ENCODE measurements at regions not wholly inside any gene's neighbourhood (a gene's known extent, or its start where the extent isn't known, plus 50 kb on each side); places are given as distances from the start of the nearest gene placed in this dataset.

DNA sequence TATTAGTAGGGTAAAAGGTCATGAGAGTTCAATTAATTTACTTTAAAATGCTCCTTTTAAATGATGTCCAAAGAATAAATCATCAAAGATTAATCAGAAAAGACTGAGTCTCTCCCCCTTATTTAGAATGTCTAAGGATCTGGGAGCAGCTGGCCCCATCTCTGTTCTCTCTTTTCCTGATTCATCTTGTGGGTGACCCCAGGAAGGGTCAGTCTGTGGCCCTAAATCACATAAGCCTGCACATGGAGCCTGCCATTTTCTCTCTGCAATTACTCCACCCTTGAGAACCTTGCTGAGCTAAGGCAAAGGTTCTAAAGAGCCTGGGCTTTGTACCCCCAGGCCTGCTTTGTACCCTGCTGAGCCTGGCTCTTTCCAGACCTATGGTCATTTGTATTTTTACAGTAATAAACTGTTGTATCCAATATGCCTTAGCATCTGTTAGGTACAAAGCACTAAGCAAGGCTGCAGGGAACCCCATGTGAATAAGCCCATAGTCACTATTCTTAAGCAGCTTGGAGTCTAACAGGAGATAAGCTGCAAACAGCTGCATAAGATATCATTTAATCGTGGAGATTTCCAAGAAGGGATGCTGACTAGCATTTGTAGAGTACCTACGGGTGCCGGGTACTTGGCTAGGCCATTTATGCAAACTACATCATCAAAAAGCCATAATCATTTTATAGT lies 431.0 kb upstream of the MARCKS start:
- DNase-seq (ENCODE audit: low read depth in 6 of 9, low spot score in 9 of 9) = no peak
- H3K36me3 ChIP-seq (ENCODE audit: control insufficient read depth in 2 of 2, insufficient read depth in 2 of 2, low read length in 1 of 2) = no peaks in the 10 kb centered on the region
- WGBS = 96% methylated on average over 3 of the region's 3 CpGs
- no peaks in the 10 kb centered on the region for H3K9me3 ChIP-seq (ENCODE audit: control insufficient read depth in 2 of 2, insufficient read depth in 1 of 2, low read length in 1 of 2)
- H3K4me1 ChIP-seq (ENCODE audit: control insufficient read depth in 2 of 2, insufficient read depth in 2 of 2, low read length in 2 of 2) = no peaks in the 10 kb centered on the region
- no peak overlapping the region for H3K4me3 ChIP-seq (ENCODE audit: low read length in 2 of 2)
- H3K27ac ChIP-seq (ENCODE audit: low read depth in 1 of 2, low read length in 1 of 2) = no peak overlapping the region
- no peaks in the 10 kb centered on the region for H3K27me3 ChIP-seq (ENCODE audit: control insufficient read depth in 2 of 2, insufficient read depth in 1 of 2, low read length in 1 of 2)

DNA sequence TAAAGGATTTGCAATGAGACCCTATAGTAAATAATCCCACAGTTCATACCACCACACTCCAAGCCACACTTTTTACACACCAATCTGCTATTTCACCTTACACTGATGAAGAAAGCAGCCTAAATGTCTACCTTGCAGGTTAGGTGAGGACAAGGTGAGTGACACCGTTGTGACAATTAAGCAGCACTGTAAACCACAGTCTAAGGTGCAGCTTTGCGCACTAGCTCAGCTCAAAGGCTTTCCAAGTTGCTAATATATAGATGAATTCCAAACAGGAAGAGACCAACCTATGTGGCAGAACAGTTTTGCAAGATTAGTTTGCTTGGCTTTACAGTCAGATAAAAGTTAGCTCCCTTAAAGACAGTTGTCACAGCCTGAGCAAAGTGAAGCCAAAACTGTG lies 429.5 kb upstream of the MARCKS start:
- H3K4me3 ChIP-seq (ENCODE audit: low read length in 2 of 2) = no peak overlapping the region
- no peaks in the 10 kb centered on the region for H3K9me3 ChIP-seq (ENCODE audit: control insufficient read depth in 2 of 2, insufficient read depth in 1 of 2, low read length in 1 of 2)
- H3K27ac ChIP-seq (ENCODE audit: low read depth in 1 of 2, low read length in 1 of 2) = no peak overlapping the region
- H3K27me3 ChIP-seq (ENCODE audit: control insufficient read depth in 2 of 2, insufficient read depth in 1 of 2, low read length in 1 of 2) = no peaks in the 10 kb centered on the region
- 87% methylated on average over 2 of the region's 2 CpGs for WGBS
- H3K4me1 ChIP-seq (ENCODE audit: control insufficient read depth in 2 of 2, insufficient read depth in 2 of 2, low read length in 2 of 2) = no peaks in the 10 kb centered on the region
- DNase-seq (ENCODE audit: low read depth in 6 of 9, low spot score in 9 of 9) = no peak
- H3K36me3 ChIP-seq (ENCODE audit: control insufficient read depth in 2 of 2, insufficient read depth in 2 of 2, low read length in 1 of 2) = no peaks in the 10 kb centered on the region

DNA sequence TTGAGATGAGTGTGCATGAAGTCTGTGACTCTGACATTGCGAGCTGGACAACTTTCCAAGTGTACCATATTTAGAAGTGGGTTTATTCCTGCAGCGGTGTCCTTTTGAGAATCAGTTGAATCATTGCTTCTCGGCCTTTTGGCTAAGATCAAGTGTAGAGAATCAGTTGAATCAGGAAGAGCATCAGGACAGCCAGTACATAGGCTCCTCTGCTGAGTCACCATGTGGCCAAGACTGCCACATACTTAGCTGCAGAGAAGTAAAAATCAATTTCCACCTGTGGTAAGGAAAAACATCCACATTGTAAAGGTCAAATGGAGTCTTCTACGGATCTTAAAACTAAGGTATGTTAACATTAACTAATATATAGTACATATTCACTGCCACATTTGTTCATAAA lies 428.4 kb upstream of the MARCKS start:
- Histone ChIP-seq H3K4me1 (ENCODE audit: control insufficient read depth in 2 of 2, insufficient read depth in 2 of 2, low read length in 2 of 2) (no peaks in the 10 kb centered on the region), H3K27ac (ENCODE audit: low read depth in 1 of 2, low read length in 1 of 2) (no peak overlapping the region), H3K27me3 (ENCODE audit: control insufficient read depth in 2 of 2, insufficient read depth in 1 of 2, low read length in 1 of 2) (no peaks in the 10 kb centered on the region), H3K9me3 (ENCODE audit: control insufficient read depth in 2 of 2, insufficient read depth in 1 of 2, low read length in 1 of 2) (no peaks in the 10 kb centered on the region), H3K36me3 (ENCODE audit: control insufficient read depth in 2 of 2, insufficient read depth in 2 of 2, low read length in 1 of 2) (no peaks in the 10 kb centered on the region), H3K4me3 (ENCODE audit: low read length in 2 of 2) (no peak overlapping the region)
- no peak for DNase-seq (ENCODE audit: low read depth in 6 of 9, low spot score in 9 of 9)
- WGBS = 79% methylated on average over 4 of the region's 4 CpGs

DNA sequence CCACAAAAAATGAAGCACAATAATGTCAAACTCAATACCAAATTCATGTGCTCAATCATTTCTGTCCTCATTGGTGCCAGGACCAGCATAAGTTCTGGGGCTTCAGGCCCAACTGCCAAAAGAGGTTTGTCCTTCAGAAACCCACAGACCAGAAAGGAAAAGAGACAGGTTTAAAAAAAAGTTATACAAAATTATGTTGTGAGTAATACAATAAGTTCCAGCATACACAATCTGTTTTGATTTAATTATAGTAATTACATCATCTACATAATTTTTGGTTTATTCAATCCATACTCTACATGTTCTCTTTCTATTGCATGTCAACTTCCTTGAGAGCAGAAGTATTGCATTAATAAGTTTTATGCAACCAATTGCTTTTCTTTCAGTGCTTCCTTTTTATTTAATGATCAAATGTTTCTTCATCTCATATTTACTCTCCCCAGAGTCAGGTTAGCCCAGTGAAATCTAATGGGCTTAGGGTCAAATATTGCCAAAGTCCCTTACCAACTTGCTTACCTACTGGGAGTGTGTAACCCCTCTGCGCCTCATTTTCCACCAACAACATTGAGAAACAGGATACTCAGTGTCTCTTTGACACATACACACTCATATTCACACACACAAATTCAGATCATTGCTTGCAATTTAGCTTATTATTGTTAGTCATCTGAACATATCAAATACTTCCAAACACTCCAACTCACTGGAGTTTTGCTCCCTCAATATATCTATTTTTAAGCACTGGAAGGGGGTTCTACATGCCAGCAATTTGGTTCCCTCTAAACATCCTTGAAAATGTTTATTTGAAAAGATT lies 424.4 kb upstream of the MARCKS start:
- H3K9me3 ChIP-seq (ENCODE audit: control insufficient read depth in 2 of 2, insufficient read depth in 1 of 2, low read length in 1 of 2) = no peaks in the 10 kb centered on the region
- DNase-seq (ENCODE audit: low read depth in 6 of 9, low spot score in 9 of 9) = no peak
- H3K36me3 ChIP-seq (ENCODE audit: control insufficient read depth in 2 of 2, insufficient read depth in 2 of 2, low read length in 1 of 2) = no peaks in the 10 kb centered on the region
- H3K27ac ChIP-seq (ENCODE audit: low read depth in 1 of 2, low read length in 1 of 2) = no peak overlapping the region
- 94% methylated on average over 1 of the region's 1 CpG for WGBS
- no peaks in the 10 kb centered on the region for H3K4me1 ChIP-seq (ENCODE audit: control insufficient read depth in 2 of 2, insufficient read depth in 2 of 2, low read length in 2 of 2)
- H3K27me3 ChIP-seq (ENCODE audit: control insufficient read depth in 2 of 2, insufficient read depth in 1 of 2, low read length in 1 of 2) = no peaks in the 10 kb centered on the region
- H3K4me3 ChIP-seq (ENCODE audit: low read length in 2 of 2) = no peak overlapping the region

DNA sequence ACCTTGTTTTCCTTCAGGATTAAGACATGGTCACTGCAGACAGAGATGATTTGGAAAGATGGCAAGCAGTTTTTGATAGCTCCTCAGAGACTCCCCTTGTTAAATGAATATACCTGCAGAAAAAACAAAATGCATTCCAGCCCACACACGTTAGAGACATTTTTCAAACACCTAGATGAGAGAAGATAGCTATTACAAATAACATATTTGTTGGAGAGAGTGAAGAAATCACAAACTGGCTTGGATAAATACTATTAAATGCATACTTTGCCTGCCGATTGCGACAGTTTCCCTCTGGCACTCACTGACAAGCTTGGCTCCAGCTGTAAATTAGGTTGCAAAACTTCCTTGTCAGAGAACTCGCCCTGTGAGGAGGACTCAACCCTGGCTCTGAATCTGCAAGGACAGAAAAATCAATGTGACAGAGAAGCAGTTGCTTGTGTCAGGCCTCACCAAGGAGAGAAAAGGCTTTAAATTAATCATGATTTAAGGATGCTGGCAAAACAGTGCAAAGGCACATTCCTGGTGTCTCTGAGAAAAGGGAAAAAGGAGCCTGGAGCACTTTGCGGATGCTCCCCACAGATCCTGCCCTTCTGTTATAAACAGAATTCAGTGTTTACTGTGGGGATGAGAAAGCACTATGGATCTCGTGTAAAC lies 423.7 kb upstream of the MARCKS start:
- Histone ChIP-seq H3K9me3 (ENCODE audit: control insufficient read depth in 2 of 2, insufficient read depth in 1 of 2, low read length in 1 of 2) (no peaks in the 10 kb centered on the region), H3K27ac (ENCODE audit: low read depth in 1 of 2, low read length in 1 of 2) (no peak overlapping the region), H3K27me3 (ENCODE audit: control insufficient read depth in 2 of 2, insufficient read depth in 1 of 2, low read length in 1 of 2) (no peaks in the 10 kb centered on the region), H3K4me1 (ENCODE audit: control insufficient read depth in 2 of 2, insufficient read depth in 2 of 2, low read length in 2 of 2) (no peaks in the 10 kb centered on the region), H3K36me3 (ENCODE audit: control insufficient read depth in 2 of 2, insufficient read depth in 2 of 2, low read length in 1 of 2) (no peaks in the 10 kb centered on the region), H3K4me3 (ENCODE audit: low read length in 2 of 2) (no peak overlapping the region)
- DNase-seq (ENCODE audit: low read depth in 6 of 9, low spot score in 9 of 9) = no peak
- 67% methylated on average over 6 of the region's 6 CpGs for WGBS

DNA sequence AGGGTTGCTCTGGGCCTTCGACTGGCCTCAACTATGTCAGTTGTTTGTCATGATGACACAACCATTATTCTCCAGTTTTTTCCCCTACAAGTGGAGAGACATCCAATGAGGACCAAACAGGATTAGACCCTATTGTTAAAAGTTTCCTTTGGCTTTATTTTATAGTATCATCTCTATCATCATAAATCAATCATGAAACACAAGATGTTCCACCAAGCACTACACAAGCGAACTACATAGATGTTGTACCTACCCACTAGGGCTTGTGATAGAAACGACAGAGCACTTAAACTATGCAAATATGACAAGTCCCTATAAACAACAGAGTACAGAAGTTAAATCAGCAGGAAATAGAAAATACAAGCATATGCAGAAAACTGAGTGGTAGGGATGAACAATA lies 422.5 kb upstream of the MARCKS start:
- Histone ChIP-seq H3K36me3 (ENCODE audit: control insufficient read depth in 2 of 2, insufficient read depth in 2 of 2, low read length in 1 of 2) (no peaks in the 10 kb centered on the region), H3K9me3 (ENCODE audit: control insufficient read depth in 2 of 2, insufficient read depth in 1 of 2, low read length in 1 of 2) (no peaks in the 10 kb centered on the region), H3K27me3 (ENCODE audit: control insufficient read depth in 2 of 2, insufficient read depth in 1 of 2, low read length in 1 of 2) (no peaks in the 10 kb centered on the region), H3K4me3 (ENCODE audit: low read length in 2 of 2) (no peak overlapping the region), H3K4me1 (ENCODE audit: control insufficient read depth in 2 of 2, insufficient read depth in 2 of 2, low read length in 2 of 2) (no peaks in the 10 kb centered on the region), H3K27ac (ENCODE audit: low read depth in 1 of 2, low read length in 1 of 2) (no peak overlapping the region)
- DNase-seq (ENCODE audit: low read depth in 6 of 9, low spot score in 9 of 9) = no peak
- WGBS = 89% methylated on average over 3 of the region's 3 CpGs

DNA sequence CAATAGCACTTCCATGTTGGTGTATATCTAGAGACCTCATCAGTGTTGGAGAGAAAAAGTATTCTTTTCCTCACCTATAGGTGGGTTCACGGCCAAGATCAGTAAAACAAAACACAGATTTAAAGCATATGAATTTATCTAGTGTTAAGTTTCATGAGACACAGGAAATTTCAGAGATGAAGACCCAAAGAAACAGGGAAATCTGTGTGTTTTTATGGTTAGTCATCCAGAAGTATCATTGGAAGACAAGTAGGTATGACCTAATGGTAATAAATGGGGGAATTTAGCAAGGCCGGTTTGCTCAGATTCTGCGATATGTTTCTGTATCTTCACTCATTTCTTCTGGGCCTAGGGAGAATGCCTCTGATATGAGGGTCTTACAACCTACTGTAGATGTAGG lies 419.6 kb upstream of the MARCKS start:
- no peak for DNase-seq (ENCODE audit: low read depth in 6 of 9, low spot score in 9 of 9)
- Histone ChIP-seq H3K4me1 (ENCODE audit: control insufficient read depth in 2 of 2, insufficient read depth in 2 of 2, low read length in 2 of 2) (no peaks in the 10 kb centered on the region), H3K36me3 (ENCODE audit: control insufficient read depth in 2 of 2, insufficient read depth in 2 of 2, low read length in 1 of 2) (no peaks in the 10 kb centered on the region), H3K9me3 (ENCODE audit: control insufficient read depth in 2 of 2, insufficient read depth in 1 of 2, low read length in 1 of 2) (no peaks in the 10 kb centered on the region), H3K27me3 (ENCODE audit: control insufficient read depth in 2 of 2, insufficient read depth in 1 of 2, low read length in 1 of 2) (no peaks in the 10 kb centered on the region), H3K4me3 (ENCODE audit: low read length in 2 of 2) (no peak overlapping the region), H3K27ac (ENCODE audit: low read depth in 1 of 2, low read length in 1 of 2) (no peak overlapping the region)
- WGBS = 48% methylated on average over 3 of the region's 3 CpGs

DNA sequence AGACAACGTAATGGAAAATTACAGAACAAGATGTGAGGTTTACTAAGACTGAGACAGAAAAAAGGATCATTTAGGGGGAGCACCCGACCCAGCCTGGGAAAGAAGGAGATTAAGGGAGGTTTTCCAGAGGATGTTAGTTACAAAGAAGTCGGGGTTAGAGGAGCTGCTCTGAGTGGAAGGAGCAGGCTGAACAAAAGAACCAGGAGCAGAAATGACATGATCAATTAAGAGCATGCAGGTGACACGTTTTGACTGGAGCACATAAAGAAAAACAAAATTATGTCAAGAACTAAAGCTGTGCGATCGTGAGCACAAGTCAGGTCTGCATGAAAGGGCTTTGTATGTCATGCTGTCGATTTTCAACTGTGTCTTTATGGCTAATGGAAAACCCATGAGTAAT lies 417.3 kb upstream of the MARCKS start:
- no peak for DNase-seq (ENCODE audit: low read depth in 6 of 9, low spot score in 9 of 9)
- 83% methylated on average over 7 of the region's 7 CpGs for WGBS
- no peaks in the 10 kb centered on the region for H3K27me3 ChIP-seq (ENCODE audit: control insufficient read depth in 2 of 2, insufficient read depth in 1 of 2, low read length in 1 of 2)
- H3K4me1 ChIP-seq (ENCODE audit: control insufficient read depth in 2 of 2, insufficient read depth in 2 of 2, low read length in 2 of 2) = no peaks in the 10 kb centered on the region
- H3K9me3 ChIP-seq (ENCODE audit: control insufficient read depth in 2 of 2, insufficient read depth in 1 of 2, low read length in 1 of 2) = no peaks in the 10 kb centered on the region
- H3K27ac ChIP-seq (ENCODE audit: low read depth in 1 of 2, low read length in 1 of 2) = no peak overlapping the region
- no peak overlapping the region for H3K4me3 ChIP-seq (ENCODE audit: low read length in 2 of 2)
- no peaks in the 10 kb centered on the region for H3K36me3 ChIP-seq (ENCODE audit: control insufficient read depth in 2 of 2, insufficient read depth in 2 of 2, low read length in 1 of 2)

DNA sequence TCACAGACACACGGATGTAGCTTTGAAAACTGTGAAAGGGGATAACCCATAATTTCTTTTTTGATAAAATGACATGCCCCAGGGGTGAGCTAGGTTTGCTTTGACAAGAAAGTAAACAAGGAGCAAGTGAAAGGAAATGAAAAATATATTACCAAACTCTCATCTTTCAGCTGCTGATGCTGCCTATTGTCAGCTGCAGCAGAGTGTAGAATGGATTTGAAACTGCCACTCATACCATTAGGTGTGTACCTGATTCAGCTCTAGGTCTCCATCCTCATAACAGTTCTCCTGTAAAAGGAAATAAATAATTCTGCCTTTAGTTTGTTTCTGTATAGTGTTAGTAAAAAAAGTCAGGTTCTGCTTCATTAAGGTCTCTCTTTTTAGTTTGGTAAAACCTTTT lies 415.1 kb upstream of the MARCKS start:
- H3K4me3 ChIP-seq (ENCODE audit: low read length in 2 of 2) = no peak overlapping the region
- H3K36me3 ChIP-seq (ENCODE audit: control insufficient read depth in 2 of 2, insufficient read depth in 2 of 2, low read length in 1 of 2) = no peaks in the 10 kb centered on the region
- no peaks in the 10 kb centered on the region for H3K9me3 ChIP-seq (ENCODE audit: control insufficient read depth in 2 of 2, insufficient read depth in 1 of 2, low read length in 1 of 2)
- no peaks in the 10 kb centered on the region for H3K4me1 ChIP-seq (ENCODE audit: control insufficient read depth in 2 of 2, insufficient read depth in 2 of 2, low read length in 2 of 2)
- H3K27ac ChIP-seq (ENCODE audit: low read depth in 1 of 2, low read length in 1 of 2) = no peak overlapping the region
- WGBS = 73% methylated on average over 1 of the region's 1 CpG
- no peaks in the 10 kb centered on the region for H3K27me3 ChIP-seq (ENCODE audit: control insufficient read depth in 2 of 2, insufficient read depth in 1 of 2, low read length in 1 of 2)
- no peak for DNase-seq (ENCODE audit: low read depth in 6 of 9, low spot score in 9 of 9)

Measured in thymus (tissue), 11 donors.